OCI-LY7 (cell line): ENCODE measurements at regions not wholly inside any gene's neighbourhood (a gene's known extent, or its start where the extent isn't known, plus 50 kb on each side); places are given as distances from the start of the nearest gene placed in this dataset.

Experiments
- BruUV-seq: library from RNA; stranded (reverse); fragments of 400-500 nt; replicated peaks from 2 replicates; lab custom pipeline; 2021; lab: Mats Ljungman, UMichigan
- CTCF ChIA-PET: fragments of 300-600 bp; sonication (Branson Sonifier 250); formaldehyde crosslinking; loops from one replicate; lab custom pipeline; 2022; ENCODE audit warnings: antibody characterized with exemption; ENCODE audit not compliant: unreplicated experiment; lab: Charles Lee
- POLR2A ChIA-PET: fragments of 300-600 bp; sonication (Branson Sonifier 250); formaldehyde crosslinking; loops from one replicate; lab custom pipeline; 2022; ENCODE audit warnings: antibody characterized with exemption; lab: Charles Lee
- DNase-seq: peaks from one replicate; pipeline ENCODE4 v3.0.0-alpha.2; 2015; ENCODE audit warnings: low spot score
- H2AFZ ChIP-seq: fragments of 200-600 bp; sonication (generic), shearing (Covaris generic); 2 replicates; pipeline ENCODE4 v1.6.1; 2014; ENCODE audit warnings: mild to moderate bottlenecking, antibody characterized with exemption, low read length, moderate library complexity
- H3K27ac ChIP-seq: fragments of 200-600 bp; sonication (generic); 2 replicates; pipeline ENCODE4 v1.5.1; 2014; ENCODE audit warnings: mixed run types, low read depth, mild to moderate bottlenecking, moderate library complexity, low read length, inconsistent platforms; ENCODE audit not compliant: poor library complexity, severe bottlenecking
- H3K36me3 ChIP-seq: fragments of 200-600 bp; sonication (generic); 2 replicates; pipeline ENCODE4 v1.6.1; 2014; ENCODE audit warnings: mild to moderate bottlenecking, antibody characterized with exemption, low read length, moderate library complexity, mixed read lengths; ENCODE audit not compliant: insufficient read depth
- H3K4me1 ChIP-seq: fragments of 200-600 bp; sonication (generic); 2 replicates; pipeline ENCODE4 v1.5.1; 2014; ENCODE audit warnings: mild to moderate bottlenecking, low read length; ENCODE audit not compliant: insufficient read depth, poor library complexity, severe bottlenecking
- H3K4me2 ChIP-seq: fragments of 200-600 bp; sonication (generic); 2 replicates; pipeline ENCODE4 v1.6.1; 2014; ENCODE audit warnings: mild to moderate bottlenecking, low read length
- H3K4me3 ChIP-seq: fragments of 200-600 bp; sonication (generic); 2 replicates; pipeline ENCODE4 v1.5.1; 2014; ENCODE audit warnings: mild to moderate bottlenecking, low read depth, low read length; ENCODE audit not compliant: poor library complexity, severe bottlenecking
- H3K79me2 ChIP-seq: fragments of 200-600 bp; sonication (generic); 2 replicates; pipeline ENCODE4 v1.6.1; 2016; ENCODE audit warnings: low read depth, mild to moderate bottlenecking, low read length, moderate library complexity, mixed read lengths; ENCODE audit not compliant: insufficient read depth
- H3K9me2 ChIP-seq: fragments of 200-600 bp; sonication (generic); 2 replicates; pipeline ENCODE4 v1.6.1; 2016; ENCODE audit warnings: mild to moderate bottlenecking, low read length, mixed read lengths; ENCODE audit not compliant: insufficient read depth
- H3K9me3 ChIP-seq: fragments of 200-600 bp; sonication (generic); 2 replicates; pipeline ENCODE4 v1.6.1; 2014; ENCODE audit warnings: mild to moderate bottlenecking, mixed run types, low read length, mixed read lengths
- H4K20me1 ChIP-seq: fragments of 200-600 bp; sonication (generic); 2 replicates; pipeline ENCODE4 v1.6.1; 2014; ENCODE audit warnings: mild to moderate bottlenecking, antibody characterized with exemption, low read length, moderate library complexity, mixed read lengths; ENCODE audit not compliant: insufficient read depth
- CTCF ChIP-seq: fragments of 200-600 bp; sonication (generic); conservative IDR thresholded peaks from 2 replicates; pipeline ENCODE4 v1.5.1; 2014; ENCODE audit warnings: mild to moderate bottlenecking, antibody characterized with exemption, low read length, moderate library complexity, mixed read lengths
- EZH2phosphoT487 ChIP-seq: fragments of 200-600 bp; sonication (generic); IDR thresholded peaks from 2 replicates; pipeline ENCODE4 v1.6.1; 2018; ENCODE audit warnings: low read depth, borderline replicate concordance, mild to moderate bottlenecking, mixed run types, antibody characterized with exemption, low read length, moderate library complexity, mixed read lengths
- intact Hi-C: fragments of 100-400 bp; cut with micrococcal nuclease; formaldehyde crosslinking; loops from one replicate; pipeline ENCODE4 v1.10.0; 2022; ENCODE audit not compliant: unreplicated experiment

GRCh38 chr7:73918926-73919693 lies 58.2 kb downstream of the TMEM270 start:
- no peak for DNase-seq
- Histone ChIP-seq H3K36me3 (no peaks in the 10 kb centered on the region), H3K79me2 (no peaks in the 10 kb centered on the region), H3K9me3 (no peaks in the 10 kb centered on the region), H3K27ac (no peak overlapping the region), H3K4me2 (no peak overlapping the region), H3K4me1 (no peaks in the 10 kb centered on the region), H4K20me1 (no peaks in the 10 kb centered on the region), H3K4me3 (no peak overlapping the region), H3K9me2 (no peaks in the 10 kb centered on the region), H2AFZ (no peak overlapping the region)
- ChIA-PET POLR2A (interaction anchor here (0.7 kb wide), 1 partner anchor 13 kb away, joined by 3 read pairs; no protein-coding TSS in a partner anchor), CTCF (no interaction called here)
- intact Hi-C loops = no loop called here
- no TSS peak for BruUV-seq
- TF ChIP-seq CTCF (no peak), EZH2phosphoT487 (no peak)

GRCh38 chr7:73919694-73920375 lies 58.9 kb downstream of the TMEM270 start:
- Histone ChIP-seq H4K20me1 (no peaks in the 10 kb centered on the region), H3K4me1 (no peaks in the 10 kb centered on the region), H3K4me3 (no peak overlapping the region), H3K9me3 (no peaks in the 10 kb centered on the region), H3K36me3 (no peaks in the 10 kb centered on the region), H3K4me2 (no peak overlapping the region), H2AFZ (no peak overlapping the region), H3K9me2 (no peaks in the 10 kb centered on the region), H3K27ac (no peak overlapping the region), H3K79me2 (no peaks in the 10 kb centered on the region)
- POLR2A ChIA-PET = no interaction called here
- no peak for DNase-seq
- CTCF ChIA-PET = no interaction called here
- TF ChIP-seq EZH2phosphoT487 (no peak), CTCF (no peak)
- no TSS peak for BruUV-seq
- intact Hi-C loops = no loop called here
